ENCODE measurements at regions not wholly inside any gene's neighbourhood (a gene's known extent, or its start where the extent isn't known, plus 50 kb on each side); places are given as distances from the start of the nearest gene placed in this dataset.

GRCh38 chr20:22805219-22805618, 220.8 kb upstream of the FOXA2 start:
- TF ChIP-seq CTCF (IDR thresholded peaks at IDR 0.05) (no peak), JUNB (IDR thresholded peaks at IDR 0.05) (no peak), EP300 (IDR thresholded peaks at IDR 0.05) (no peak), KDM1A (IDR thresholded peaks at IDR 0.05; ENCODE audit: low read depth) (no peak), POLR2A (IDR thresholded peaks at IDR 0.05; ENCODE audit: low read length) (no peak), MAX (IDR thresholded peaks at IDR 0.05) (peak; percentile 9; the same call in 1 of the 2 replicates), CEBPB (IDR thresholded peaks at IDR 0.05) (no peak), ESRRA (IDR thresholded peaks at IDR 0.05; ENCODE audit: borderline replicate concordance, low read length) (no peak), REST (IDR thresholded peaks at IDR 0.05) (peak; percentile 93), MAFK (IDR thresholded peaks at IDR 0.05; ENCODE audit: partially characterized antibody) (peak; percentile 80), EHF (CRISPR knock-in tag; IDR thresholded peaks at IDR 0.05) (no peak), BHLHE40 (IDR thresholded peaks at IDR 0.05; ENCODE audit: low read depth, low read length) (no peak)
